Hippocampal formation (tissue), 2 donors: ENCODE measurements at regions not wholly inside any gene's neighbourhood (a gene's known extent, or its start where the extent isn't known, plus 50 kb on each side); places are given as distances from the start of the nearest gene placed in this dataset.
"Not testable (repeated sequence)": the region's sequence is repeated elsewhere in the genome, so short reads cannot be mapped to it uniquely, and the experiment has no call there.

Source experiments
- DNase-seq, 2 donors: peaks; one replicate each; lab custom pipeline; 2025; lab: John Stamatoyannopoulos, UW

DNA sequence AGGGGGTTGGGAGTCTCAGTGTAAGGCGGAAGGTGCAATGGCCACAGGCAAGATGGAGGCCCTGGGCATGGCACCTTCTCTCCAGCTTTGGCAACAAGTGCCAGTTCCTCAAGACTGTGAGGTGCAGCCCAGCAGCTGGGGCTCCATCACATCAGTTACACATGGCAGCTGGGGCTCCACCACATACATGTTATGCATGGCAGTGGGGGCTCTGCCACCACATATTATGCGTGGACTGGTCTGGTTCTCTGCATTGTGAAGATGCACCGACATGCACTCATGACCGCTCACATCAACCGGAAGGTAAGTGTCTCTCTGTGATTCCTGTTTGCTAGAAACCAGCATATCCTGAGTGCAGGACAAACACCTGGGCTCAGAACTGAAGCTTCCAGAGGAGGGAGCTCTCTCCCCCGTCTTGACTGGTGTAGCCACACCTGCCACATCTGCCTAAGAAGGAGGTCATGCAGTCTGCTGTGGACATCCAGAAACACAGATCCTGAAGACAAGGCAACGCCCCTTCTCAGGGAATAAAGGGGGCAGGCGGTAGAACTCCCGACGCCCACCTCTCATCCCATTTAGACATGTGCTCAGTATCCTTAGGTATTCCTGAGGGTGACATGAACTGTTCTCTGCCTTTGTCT, 104.1 kb upstream of the TMPRSS2 start:
- DNase-seq = no peak

DNA sequence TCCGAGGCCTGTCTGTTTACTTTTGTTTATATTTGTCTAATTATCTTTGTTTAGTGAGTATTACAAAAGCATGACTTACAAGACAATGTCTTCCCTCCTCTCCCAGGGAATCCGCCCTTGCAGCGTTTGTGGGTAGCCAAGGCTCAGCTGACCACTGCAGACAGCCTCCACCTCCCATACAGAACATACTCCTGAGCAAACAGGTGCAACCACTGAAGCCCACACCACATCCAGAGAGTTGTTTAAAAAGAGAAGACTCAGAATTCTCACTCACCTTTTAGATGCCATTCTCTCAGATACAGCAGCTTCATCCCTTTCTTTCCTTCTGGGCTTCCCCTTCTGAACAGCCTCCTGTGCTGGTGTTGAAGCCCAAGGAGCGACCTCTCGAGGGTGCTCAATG, 103.5 kb upstream of the TMPRSS2 start:
- DNase-seq = no peak

DNA sequence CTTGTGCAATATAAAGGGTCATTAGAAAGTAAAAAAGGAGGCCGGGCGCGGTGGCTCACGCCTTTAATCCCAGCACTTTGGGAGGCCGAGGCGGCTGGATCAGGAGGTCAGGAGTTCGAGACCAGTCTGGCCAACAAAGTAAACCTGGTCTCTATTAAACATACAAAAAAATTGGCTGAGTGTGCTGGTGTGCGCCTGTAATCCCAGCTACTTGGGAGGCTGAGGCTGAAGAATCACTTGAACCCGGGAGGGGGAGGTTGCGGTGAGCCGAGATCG, 102.8 kb upstream of the TMPRSS2 start:
- not testable (repeated sequence) for DNase-seq

DNA sequence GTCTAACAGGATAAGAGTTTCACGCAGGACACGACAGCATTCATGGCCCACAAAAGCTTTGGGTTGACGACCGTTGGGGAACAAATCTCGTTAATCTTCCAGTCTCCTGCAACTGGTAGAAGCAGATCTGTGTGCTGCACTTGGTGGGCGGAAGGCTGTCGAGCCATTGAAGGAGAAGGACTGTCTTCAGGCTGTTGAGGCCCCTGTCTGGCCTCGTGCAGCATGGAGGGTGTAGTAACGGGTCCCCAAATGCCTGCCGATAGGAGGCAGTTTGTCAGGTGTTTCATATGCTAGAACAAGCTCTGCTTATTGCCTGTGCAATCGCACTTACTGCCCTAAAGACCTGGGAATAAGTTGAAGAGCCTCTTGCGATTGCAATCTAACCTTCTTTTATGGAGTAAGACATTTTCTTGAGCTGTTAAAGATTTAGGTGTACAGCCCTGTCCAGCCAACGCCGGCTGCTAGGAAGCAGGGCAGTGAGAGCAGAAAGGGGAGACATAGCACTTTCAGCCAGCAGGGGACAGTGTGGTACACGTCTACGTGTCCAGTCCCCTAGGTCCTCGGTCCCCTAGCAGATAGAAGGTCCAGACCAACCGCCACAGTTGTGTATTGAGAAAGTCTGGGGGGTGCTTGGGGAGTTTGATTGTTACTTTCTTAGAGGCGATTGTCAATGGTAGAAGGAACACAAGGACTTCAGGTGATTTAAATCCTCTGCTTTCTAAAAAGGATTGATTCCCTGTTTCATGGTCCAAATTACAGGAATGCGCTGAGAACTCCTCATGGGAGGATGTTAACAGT, 102.3 kb upstream of the TMPRSS2 start:
- peak; percentile 2 to 15 for DNase-seq

DNA sequence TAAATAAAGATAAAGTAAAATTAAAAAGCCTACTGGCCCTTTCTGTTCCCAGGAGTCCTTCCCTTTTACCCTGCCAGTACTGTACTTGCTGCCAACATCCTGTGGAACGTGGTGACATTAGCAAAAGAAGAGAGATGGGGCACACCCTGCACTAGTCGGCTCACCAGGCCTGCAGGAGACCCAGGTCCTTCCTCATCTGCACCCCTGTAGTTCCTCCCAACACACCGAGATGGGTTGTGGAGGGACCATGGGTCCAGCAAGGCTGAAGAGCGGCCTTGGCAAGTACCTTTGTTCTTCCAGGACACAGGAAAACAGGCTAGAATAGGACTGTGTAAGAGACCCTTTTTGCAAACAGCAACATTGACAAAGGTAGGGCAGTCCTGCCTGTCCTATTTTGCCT, 98.7 kb upstream of the TMPRSS2 start:
- no peak for DNase-seq

DNA sequence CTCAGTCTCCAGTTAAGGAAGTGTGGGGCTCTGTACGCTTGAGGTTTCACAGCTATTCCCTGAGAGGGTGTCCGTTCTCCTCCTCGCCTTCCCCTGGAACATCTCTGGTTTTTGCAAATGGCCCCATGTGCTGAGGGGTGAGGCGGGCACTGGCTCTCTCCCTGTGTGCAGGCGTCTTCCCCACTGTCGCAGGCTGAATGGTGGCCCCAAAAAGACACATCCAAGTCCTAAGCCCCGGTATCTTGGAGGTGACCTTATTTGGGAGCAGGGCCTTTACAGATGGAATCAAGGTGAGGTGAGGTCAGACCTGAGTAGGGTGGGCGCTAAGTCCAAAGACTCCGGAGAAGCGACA, 98.0 kb upstream of the TMPRSS2 start:
- no peak for DNase-seq

DNA sequence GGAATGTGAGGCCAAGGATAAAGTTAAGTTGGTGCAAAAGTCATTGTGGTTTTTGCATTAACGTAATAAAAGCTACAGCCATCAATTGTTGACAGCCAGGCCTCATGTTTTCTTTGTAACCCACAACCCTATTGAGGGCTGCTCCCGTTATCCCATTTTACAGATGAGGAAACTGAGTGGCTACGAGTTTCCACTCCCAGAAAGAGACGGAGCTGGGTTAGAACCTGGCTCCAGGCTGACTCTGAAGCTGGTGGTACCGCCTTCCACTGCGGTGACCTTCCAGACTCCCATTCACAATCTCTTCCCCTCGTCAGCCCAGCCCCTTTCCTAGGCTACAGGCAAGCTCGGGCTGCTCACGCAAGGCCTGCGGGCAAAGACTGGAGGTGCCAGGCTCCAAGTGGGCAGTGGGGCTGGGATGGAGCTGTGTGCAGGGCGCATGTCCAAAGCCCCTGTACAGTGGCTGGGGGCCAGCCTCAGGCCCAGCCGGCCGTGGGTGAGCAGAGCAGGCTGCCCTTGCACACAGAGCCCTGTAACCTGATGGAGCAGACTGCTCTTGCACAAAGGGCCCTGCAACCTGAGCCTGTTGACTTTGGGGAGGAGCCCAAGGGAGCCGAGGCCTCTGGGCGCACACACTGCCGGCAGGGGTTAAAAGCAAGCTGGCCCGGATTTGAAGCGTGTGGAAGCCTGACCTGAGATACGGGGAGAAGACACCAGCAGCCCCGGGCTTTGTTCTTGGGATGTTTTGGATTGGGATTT, 97.4 kb upstream of the TMPRSS2 start:
- no peak for DNase-seq

DNA sequence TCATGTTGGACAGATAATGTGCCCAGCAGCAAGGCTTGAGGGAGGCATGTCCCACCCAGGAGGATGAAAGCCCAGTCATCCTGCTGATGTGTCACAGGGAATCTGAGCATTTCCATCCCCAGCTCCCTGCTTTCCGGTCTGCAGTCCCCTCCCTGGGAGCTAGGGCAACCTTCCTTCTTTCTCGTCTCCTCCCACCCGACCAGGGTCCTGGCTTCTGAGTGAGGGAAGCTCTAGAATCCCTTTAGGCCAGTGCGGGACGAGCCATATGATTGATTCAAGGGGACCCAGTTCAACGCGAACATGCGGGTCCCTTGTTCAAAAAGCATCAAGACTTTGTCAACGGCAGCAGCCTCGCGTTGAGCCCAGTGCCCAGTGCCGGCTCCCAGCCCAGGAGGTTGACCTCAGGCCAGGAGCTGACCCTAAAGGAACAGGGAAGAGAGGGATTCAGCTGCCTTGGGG, 96.7 kb upstream of the TMPRSS2 start:
- DNase-seq = no peak

DNA sequence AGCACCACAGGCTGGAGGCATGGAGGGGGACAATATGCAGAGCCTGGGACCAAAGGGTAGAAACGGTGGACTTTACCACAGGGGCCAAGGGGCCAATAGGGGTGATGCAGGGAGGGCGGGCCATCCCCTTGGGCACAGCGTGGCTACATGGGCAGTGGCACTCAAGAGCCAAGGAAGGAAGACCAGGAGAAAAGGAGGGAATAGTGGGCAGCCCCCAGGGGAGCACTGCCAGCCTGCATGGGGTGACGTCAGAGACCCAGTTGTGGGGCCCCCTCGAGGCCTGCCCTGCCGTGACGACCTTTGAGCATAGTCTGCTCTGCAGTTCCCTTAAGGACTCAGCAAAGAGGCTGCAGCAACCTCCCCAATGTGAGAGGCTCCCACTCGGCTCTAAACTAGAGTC, 95.5 kb upstream of the TMPRSS2 start:
- DNase-seq = no peak

DNA sequence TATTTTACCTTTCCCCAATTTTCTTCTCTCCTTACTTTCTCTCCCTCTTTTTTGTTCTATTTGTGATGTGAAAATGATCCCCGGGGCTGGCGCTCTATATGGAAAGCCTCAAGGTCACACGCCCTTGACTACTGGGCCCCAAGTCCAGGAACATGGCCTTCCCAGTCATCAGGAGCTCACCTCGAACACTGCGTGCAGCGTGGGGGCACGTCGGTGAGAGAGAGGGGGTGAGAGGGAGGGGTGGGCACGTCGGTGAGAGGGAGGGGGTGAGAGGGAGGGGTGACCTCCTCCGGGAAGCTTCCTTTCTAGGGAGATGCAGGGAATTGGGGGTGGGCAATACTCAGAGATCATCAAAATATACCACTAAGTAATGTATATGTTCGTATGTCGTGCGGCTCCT, 94.6 kb upstream of the TMPRSS2 start:
- no peak for DNase-seq

DNA sequence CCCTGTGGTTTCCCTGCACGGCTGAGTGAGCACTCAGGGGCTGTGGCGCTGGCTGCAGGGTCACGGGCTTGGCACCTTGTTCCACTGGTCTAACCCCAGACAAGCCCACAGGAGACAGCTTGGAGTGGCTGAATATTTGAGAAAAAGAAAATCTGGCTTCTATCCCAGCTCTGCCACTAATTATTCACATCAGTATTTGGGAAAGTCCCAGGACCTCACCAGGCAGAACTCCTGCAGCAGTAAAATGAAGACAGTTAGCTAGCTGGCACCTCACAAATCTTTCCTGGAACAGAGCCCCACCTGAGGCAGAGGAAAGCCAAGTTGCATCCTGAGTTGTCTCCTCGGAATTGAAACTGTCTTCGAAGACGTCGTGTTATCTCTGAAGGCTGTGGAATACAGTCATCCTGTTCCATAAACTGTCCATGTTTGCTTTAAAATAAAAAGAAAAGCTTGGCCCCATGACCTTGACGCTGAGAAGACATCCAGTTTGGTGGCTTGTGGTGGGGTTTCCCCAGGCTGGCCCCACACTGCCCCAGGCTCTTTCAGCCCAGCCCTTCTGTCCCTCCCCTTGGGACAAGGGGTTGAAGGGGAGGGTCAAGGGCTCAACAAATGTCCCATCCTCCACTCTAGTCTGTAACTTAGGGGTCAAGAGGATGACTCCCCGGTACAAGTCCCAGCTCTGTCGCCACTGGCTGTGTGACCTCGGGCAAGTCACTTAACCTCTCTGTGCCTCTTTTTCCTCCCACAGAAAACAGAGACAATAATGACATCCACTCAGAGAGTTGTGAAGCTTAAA, 93.8 kb upstream of the TMPRSS2 start:
- no peak for DNase-seq

DNA sequence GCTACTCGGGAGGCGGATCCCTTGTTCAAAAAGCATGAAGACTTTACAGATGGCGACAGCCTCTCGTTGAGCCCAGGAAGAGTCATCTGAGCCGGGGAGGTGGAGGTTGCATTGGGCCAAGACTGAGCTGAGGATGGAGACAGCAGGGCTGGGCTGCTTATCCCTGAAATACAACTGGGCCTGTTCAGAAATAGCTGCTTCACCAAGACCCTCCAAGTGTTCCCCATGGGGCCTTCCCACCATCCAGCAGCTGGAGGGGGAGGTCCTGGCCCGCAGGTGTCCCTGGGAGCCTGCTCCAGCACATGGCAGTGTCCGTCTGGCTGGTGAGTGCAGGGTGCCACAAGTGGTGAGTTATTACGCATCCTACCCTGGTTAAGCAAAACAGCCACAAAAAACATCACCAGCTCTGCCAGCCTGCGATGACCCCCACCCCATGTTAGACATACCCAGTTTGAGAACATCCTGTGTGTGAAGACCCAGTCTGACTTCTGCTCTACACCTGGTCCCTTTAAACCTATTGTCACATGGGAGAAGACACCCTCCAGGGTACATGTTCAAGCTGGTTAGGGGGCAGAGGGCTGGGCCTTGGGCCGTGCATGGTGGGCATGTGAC, 93.1 kb upstream of the TMPRSS2 start:
- DNase-seq = no peak

DNA sequence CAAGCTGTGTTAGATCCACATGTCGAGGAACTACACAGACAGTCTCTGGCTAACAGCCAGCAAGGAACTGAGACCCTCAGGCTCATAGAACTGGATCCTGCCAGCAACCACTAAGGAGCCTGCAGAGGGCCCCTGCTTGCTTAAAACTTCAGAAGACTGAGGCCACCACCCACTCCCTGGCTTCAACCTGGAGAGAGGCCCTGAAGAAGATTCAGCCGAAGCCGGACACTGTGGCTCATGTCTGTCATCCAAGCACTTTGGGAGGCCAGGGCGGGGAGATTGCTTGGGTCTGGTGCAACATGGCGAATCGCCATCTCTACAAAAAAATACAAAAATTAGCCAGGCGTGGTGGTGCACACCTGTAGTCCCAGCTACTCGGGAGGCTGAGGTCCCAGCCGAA, 92.6 kb upstream of the TMPRSS2 start:
- DNase-seq = no peak

DNA sequence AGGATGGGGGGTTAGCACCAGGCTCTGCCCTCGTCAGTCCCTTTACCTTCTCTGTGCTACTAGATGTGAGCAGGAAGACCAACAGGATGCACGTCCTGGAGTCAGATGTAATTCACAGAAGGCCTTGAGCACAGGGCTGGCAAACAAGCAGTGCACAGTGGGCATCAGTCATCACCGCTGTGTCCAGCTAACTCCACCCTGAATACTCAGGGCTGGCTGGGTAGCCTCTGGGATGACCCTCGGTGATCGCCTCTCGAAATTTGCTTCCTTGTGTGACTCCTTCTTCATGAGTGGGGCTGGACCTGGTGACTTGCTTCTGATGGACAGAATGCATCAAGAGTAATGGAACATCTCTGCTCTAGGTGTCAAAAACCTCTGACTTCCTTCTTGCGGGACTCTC, 92.2 kb upstream of the TMPRSS2 start:
- DNase-seq = no peak

DNA sequence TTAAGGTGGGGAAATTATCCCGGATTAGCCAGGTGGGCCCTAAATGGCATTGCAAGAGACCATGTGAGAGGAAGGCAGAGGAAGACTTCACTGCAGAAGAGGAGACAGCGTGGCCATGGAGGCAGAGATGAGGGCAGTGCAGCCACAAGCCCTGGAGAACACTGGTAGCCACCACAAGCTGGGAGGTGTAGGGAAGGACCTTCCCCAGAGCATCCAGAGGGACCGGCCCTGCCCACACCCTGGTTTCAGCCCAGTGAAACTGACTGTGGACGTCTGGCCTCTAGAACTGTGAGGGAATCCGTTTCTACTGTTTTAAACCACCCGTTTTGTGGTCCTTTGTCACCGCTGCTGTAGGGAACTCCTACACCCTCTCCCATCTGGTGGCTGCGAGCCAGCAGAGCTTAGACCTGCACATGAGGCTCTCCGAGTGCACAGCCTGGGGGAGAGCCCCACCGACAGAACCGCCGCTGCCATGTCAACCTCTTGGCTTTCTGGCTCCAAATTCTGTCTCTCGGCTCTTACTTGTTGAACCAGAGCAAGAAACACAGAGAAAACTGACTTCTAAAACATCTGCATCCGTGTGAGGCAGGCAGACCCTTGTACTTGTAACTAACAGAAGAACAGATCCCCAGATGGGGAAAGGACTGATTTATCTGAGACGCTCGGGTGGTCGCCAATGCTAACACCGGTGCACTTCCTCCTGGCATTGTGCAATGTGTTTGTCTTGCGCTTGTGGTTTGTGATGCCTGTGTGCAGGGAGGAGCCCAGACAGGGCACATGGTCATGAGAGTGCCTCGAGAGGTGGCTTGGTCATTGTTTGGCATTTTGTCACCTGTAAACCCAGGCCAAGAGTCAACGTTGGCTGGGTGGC, 90.8 kb upstream of the TMPRSS2 start:
- DNase-seq = no peak

DNA sequence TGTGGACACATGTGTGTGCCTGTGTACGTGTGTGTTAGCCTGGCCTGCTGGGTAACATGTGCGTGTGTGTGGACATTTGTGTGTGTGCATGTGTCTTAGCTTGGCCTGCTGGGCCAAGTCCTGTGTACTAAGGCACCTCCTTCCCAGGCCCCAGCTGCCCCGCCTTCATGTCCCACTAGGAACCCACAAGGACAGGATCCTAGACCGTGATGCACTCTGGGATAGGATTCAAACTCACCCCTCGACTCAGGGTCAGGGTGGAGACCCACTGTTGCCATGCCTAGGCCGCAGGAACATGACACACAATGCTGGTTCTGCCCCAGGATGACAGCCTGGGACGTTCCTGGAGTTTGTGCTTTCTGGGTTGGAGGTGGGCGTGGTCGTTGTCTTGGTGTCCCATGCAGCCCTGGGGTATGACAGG, 89.9 kb upstream of the TMPRSS2 start:
- DNase-seq = no peak

DNA sequence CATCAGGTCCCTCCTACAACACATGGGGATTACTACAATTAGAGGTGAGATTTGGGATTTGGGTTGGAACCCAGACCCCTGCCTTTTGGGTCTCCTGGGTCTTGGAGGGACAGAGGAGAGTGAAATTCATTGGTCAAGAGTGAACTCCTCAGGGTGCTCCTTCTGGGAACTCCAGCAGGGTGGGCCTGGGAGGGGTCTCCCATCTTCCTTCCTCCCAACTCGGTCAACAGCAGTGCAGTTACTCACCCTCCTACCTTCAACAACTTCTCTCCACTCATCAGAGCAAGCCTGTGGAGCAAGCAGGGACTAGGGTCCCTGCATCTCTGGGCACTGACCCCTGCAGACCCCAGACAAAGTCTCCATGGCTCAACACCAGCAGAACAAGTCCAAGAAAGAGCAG, 89.3 kb upstream of the TMPRSS2 start:
- no peak for DNase-seq

DNA sequence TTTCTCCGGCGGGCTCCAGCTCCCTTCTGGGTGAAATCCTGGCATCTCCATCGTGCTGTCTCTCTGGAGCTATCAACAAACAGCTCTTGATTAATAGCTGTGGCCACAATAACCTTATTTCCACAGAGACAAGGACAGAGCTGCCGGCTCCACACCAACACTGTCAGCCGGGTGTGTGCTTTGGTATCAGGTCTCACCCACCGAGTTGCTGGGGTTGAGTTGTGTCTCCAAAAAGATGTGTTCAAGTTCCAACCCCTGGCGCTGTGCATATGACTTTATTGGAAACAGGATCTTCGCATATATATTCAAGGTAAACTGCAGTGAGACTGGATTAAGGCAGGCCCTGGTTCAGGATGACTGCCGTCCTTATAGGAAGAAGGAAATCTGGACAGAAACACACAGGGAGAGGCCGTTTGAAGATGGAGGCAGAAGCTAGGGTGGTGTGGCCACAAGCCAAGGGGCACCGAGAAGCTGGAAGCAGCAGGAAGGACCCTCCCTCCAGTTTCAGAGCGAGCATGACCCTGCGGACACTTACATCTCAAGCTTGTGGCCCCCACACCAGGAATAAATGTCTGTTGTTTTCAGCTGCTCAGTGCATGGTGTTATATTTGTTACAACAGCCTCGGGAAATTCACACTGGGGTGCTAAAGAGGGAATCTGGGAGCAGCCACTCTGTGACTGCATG, 88.4 kb upstream of the TMPRSS2 start:
- no peak for DNase-seq

DNA sequence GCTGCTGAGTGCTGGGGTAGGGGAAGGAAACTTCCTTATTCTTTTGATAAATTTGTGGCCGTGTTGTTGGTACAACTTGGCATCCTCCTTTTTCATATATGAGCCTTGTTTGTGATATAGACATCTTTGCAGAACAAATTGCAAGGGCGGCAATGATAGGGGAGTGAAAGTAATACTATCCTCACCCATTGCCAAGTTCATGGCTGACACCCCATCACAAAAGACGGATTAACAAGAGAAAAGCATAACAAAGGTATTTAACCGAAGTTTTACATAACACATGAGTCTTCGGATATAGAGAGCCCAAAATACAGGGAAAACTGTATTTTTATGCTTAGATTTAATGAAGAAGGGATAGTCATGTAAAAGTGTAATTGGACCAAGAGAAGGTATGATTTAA, 86.3 kb upstream of the TMPRSS2 start:
- no peak for DNase-seq

DNA sequence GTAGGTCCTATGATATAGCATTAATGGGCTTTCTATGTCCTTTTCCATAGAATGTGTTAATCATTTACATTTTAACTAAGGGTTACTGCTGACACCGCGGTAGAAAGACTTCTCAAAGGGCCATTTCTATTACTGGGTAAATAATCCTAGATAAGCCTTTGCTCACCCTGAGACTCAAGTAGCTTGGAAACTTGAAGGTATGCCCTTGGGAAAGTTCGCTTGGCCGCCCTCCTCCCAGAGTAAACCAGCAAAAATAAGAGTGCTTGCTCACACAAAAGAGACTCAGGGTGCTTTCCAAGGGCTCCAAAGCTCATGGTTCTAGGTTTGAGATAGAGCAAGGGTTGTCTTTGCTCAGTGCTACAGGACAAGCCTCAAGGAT, 85.8 kb upstream of the TMPRSS2 start:
- no peak for DNase-seq
